DMS79 treated with DMSO at 0.1 percent for 48 hours (cell line): ENCODE measurements at regions not wholly inside any gene's neighbourhood (a gene's known extent, or its start where the extent isn't known, plus 50 kb on each side); places are given as distances from the start of the nearest gene placed in this dataset.
"Not testable (repeated sequence)": the region's sequence is repeated elsewhere in the genome, so short reads cannot be mapped to it uniquely, and the experiment has no call there.

Source experiments
- DNase-seq: peaks from one replicate; lab custom pipeline; 2025; lab: John Stamatoyannopoulos, UW

GRCh38 chr2:156778916-156779315 lies 342.7 kb downstream of the GPD2 start:
- no peak for DNase-seq

DNA sequence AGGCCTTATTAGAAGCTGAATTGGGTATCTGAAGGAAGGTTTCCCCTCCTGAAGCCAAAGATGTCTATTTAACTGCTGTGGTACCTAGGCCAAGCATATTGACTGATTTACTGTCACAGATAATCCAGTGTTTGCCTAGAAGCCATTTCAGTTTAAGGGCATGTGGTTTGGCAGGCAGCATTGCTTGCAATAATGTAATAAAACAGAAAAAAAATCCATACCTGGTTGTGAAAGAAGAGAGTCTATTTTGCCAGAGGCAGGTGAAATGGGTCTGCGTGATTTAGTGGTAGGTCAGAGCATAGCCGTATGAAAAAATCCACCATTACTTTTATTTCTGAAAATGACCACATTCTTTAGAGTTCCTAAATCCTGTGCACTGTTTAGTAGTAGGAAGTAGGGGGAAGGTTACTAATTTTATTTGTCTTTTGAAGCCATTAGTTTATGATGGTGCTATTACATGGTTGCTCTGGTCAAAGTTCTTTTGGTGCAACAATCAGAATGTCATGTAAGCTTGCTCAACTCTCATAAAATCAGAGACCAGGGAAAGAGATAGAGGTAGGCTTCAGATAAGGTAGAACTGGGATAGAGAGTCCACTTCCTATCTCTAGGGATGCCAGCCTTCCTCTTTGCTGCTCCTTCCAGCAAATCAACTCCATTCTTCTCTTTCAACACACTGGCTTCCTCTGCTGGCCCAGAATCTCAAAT lies 343.4 kb downstream of the GPD2 start:
- DNase-seq = no peak

DNA sequence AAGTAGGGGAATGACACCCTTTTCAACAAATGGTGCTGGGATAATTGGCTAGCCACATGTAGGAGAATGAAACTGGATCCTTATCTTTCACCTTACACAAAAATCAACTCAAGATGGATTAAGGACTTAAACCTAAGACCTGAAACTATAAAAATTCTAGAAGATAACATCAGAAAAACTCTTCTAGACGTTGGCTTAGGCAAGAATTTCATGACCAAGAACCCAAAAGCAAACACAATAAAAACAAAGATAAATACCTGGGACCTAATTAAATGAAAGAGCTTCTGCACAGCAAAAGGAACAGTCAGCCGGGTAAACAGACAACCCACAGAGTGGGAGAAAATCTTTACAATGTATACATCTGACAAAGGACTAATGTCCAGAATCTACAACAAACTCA lies 345.5 kb downstream of the GPD2 start:
- not testable (repeated sequence) for DNase-seq

DNA sequence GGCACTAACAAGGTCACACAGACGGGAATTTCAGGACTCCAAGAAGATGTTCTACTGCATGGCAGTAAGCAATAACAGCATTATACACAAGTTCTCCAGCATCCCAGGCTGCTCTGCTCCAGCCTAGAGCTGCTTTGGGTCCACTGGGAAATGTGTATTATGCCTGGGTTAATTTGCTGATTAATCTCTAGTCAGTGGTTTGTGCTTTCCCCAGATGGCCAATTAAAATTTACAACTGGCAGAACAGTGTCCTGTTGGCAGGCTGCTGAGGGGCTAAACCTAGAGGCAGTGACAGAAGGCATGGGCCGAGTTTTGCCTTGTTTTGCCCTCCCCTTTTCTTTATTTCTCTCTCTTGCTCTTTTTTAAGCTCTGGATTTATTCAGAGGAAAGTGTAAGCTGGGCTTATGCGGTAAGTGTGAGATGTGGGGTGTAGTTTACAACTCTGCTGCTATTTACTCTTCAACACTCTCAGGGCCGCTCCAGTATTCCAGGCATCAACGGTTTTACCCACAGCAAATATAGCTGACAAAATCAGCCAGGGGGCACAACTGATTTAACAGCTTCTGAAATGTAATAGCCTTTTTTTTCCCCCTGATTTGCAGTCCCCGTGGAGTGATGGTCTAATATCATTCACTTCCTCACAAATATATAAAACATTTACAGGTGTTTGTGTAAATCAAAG lies 348.0 kb downstream of the GPD2 start:
- no peak for DNase-seq

- no peak for DNase-seq
These were observed 351.3 kb downstream of the GPD2 start for GRCh38 chr2:156787517-156787916.

- no peak for DNase-seq
These were observed 354.3 kb downstream of the GPD2 start for GRCh38 chr2:156790343-156791037.

GRCh38 chr2:156792242-156792840 lies 356.2 kb downstream of the GPD2 start:
- no peak for DNase-seq

GRCh38 chr2:156797832-156798231 lies 361.7 kb downstream of the GPD2 start:
- DNase-seq = no peak

DNA sequence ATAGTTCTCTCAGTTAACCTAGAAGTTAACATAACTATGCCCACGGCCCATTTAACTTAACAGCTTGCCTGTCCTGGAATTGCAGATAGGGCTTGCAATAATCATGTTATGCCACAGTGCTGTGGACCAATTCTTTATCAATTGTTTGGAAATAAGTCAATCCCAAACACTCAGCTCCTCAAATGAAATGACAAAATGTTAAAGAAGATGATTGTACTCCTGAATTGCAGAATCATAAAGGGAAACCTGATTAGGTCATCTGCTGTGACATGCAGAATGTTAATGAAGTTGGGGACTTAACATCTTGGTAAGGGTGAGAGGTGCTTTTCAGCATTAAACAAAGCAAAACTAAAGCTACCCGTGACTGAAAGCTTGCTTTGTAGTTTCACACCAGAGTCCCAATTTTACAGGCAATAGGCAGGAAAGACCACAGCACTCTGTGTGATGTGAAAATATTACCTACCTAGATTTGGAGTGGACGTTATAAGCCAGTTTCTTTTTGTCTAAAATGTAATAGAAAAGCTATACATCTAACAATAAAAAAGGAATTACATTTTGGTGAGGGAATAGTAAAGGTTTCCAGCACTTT lies 364.0 kb downstream of the GPD2 start:
- no peak for DNase-seq

GRCh38 chr2:156800781-156801361 lies 364.7 kb downstream of the GPD2 start:
- DNase-seq = no peak

DNA sequence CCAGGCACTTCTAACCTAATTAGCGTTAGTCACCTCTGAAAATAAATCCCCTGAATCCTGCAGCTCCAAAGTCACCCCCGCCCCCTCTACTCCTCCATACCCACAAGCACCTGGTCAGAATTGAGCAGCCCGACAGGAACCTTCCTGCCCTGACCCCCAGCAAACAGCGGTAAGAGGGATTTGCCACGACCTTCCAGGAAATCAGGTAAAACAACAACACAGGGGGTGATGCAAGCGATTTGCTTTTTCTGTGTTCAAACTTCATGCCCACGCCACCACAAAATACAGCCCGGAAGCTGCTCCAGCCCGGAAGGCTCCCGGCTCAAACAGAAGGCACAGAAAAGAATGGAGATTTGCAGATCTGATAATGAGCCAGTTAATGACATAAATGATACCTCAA lies 367.1 kb downstream of the GPD2 start:
- DNase-seq = no peak

GRCh38 chr2:156803967-156804366 lies 367.8 kb downstream of the GPD2 start:
- no peak for DNase-seq

DNA sequence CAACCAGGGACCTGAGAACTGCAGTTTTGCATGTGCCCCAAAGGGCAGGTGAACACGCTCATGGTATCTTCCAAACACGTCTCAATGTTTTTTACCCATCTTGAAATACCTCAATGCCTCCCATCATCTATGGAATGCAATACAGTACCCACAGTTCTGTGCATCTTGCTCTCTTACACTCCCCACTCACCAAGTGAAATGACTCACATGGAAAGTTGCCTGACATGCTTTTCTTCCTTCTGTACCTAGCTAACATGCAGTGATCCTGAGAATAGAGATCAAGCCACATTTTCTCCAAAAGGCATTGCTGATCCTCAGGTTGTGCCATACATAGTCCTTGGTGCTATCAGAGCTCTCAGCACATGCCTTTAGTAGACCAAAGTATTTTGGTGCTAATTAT lies 373.9 kb downstream of the GPD2 start:
- DNase-seq = no peak

GRCh38 chr2:156812496-156812895 lies 376.3 kb downstream of the GPD2 start:
- no peak for DNase-seq

- DNase-seq = no peak
These were observed 381.3 kb downstream of the GPD2 start for GRCh38 chr2:156817430-156817829.

DNA sequence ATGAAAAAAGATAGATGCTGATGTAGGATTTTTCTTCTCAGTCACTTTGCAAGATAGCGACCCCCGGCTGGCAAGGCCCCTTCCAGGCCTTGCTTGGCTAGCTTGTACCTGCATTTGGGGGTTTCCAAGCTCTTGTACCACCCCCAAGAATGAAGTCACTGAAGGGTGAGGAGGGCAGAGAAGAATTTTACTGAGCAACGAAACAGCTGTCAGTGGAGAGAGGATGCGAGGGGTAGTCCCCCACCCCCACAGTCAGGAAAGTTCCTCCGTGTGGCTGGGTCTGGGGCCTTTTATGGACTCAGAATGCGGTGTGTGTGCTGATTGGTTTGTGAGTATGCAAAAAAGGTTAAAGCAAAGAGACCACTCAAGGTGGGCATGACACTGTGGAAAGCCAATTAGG lies 382.0 kb downstream of the GPD2 start:
- no peak for DNase-seq

GRCh38 chr2:156818944-156819343 lies 382.8 kb downstream of the GPD2 start:
- DNase-seq = no peak

DNA sequence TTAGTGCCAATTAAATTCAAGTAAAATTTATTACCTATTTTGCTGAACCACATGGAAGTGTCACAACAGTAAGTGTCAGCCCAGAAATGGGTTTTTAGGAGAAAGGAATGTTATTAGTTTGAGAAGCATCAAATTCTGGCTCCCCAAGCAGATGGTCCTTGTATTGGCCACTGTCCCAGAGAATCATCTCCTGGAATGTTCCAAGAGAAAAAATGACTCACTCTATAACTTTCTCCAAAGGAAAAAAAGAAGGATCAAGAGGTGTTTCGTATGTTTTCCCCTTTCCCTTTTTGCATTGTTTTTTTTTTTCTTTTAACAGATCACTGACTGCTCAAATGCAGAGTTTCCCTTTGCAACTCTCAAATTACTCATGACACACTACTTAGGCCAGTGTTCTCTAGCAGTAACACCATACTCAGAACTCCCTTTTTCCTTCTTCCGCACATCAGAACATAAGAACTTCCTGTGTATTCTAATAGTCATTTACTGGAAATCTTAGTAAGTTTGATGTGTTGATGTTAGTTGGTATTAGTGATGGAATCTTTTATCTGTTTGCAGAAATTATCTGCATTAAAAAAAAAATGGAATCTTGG lies 390.3 kb downstream of the GPD2 start:
- no peak for DNase-seq

- no peak for DNase-seq
These were observed 398.3 kb downstream of the GPD2 start for GRCh38 chr2:156834431-156834830.

- DNase-seq = no peak
These were observed 401.6 kb downstream of the GPD2 start for GRCh38 chr2:156837635-156838370.

DNA sequence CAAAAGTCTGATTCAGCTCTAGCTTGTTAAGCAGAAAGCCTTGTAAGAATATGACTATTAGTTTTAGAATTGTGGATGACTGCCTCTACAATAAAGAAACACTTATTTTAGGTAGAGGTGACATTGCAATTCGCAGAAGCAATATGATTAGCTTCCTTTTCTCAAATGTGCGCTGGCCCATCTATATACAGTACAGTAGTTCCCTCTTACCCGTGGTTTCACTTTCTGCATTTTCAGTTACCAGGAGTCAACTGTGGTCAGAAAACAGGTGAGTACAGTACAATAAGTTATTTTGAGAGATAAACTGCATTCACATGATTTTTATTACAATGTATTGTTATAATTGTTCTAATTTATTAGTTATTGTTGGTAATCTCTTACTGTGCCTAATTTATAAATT lies 405.1 kb downstream of the GPD2 start:
- no peak for DNase-seq
